A549 (cell line): ENCODE measurements at regions not wholly inside any gene's neighbourhood (a gene's known extent, or its start where the extent isn't known, plus 50 kb on each side); places are given as distances from the start of the nearest gene placed in this dataset.
"Not testable (repeated sequence)": the region's sequence is repeated elsewhere in the genome, so short reads cannot be mapped to it uniquely, and the experiment has no call there.

ENCODE experiments used
- ATAC-seq, 2 experiments: fragments of 200-7000 bp in 1 of 2; fragments of >200 bp in 1 of 2; cut with Nextera tagmentation in 1 of 2; cut with Tn5 transposase in 1 of 2; 3 replicates each; pipeline versions ENCODE4 v1.8.0 to v1.9.1; 2018 to 2020; ENCODE audit warnings: mild to moderate bottlenecking in 1 of 2, moderate library complexity in 1 of 2
- CTCF ChIA-PET: fragments of 300-600 bp; sonication (Branson Sonifier 250); formaldehyde crosslinking; extraction: SDS; loops from one replicate; lab custom pipeline; 2021; ENCODE audit warnings: antibody characterized with exemption, inconsistent platforms; lab: Yijun Ruan, JAX
- POLR2A ChIA-PET: fragments of 350-600 bp; formaldehyde crosslinking; extraction: SDS; loops from one replicate; lab custom pipeline; 2021; ENCODE audit warnings: antibody characterized with exemption, inconsistent platforms; lab: Yijun Ruan, JAX
- DNase-seq, 2 experiments: peaks; one replicate each; pipeline versions ENCODE4 v3.0.0 to v3.0.0-alpha.2; 2011 to 2016; ENCODE audit warnings: low read depth in 1 of 2, low spot score in 1 of 2
- FAIRE-seq: peaks from 2 replicates; lab custom pipeline; 2011; peaks lifted over from hg19 to GRCh38; lab: Jason Lieb, UNC
- H3K27ac ChIP-seq, 2 experiments: fragments of >200 bp; sonication (Bioruptor Twin); formaldehyde crosslinking; 3 replicates each; pipeline ENCODE4 v1.5.1; 2016 to 2017
- H3K4me1 ChIP-seq: fragments of >200 bp; sonication (Bioruptor Twin); formaldehyde crosslinking; 3 replicates; pipeline ENCODE4 v1.6.1; 2016
- H3K4me2 ChIP-seq: fragments of >200 bp; sonication (Bioruptor Twin); formaldehyde crosslinking; 3 replicates; pipeline ENCODE4 v1.6.1; 2016
- H3K4me3 ChIP-seq: fragments of >200 bp; sonication (Bioruptor Twin); formaldehyde crosslinking; 3 replicates; pipeline ENCODE4 v1.5.1; 2016
- H3K9me3 ChIP-seq: fragments of >200 bp; sonication (Bioruptor Twin); formaldehyde crosslinking; 3 replicates; pipeline ENCODE4 v1.6.1; 2016
- BHLHE40 ChIP-seq: IDR thresholded peaks from 2 replicates; pipeline ENCODE4 v1.6.1; 2012; ENCODE audit warnings: low read depth, low read length, inconsistent platforms
- CEBPB ChIP-seq, 2 experiments: fragments of >200 bp in 1 of 2; sonication (Bioruptor Twin) in 1 of 2; formaldehyde crosslinking in 1 of 2; IDR thresholded peaks; 2 replicates each; pipeline ENCODE4 v1.6.1; 2012 to 2016
- CHD2 ChIP-seq: fragments of 150-350 bp; IDR thresholded peaks from 2 replicates; pipeline ENCODE4 v1.6.1; 2014; ENCODE audit warnings: low read length; ENCODE audit not compliant: partially characterized antibody
- CHD4 ChIP-seq: fragments of 200-600 bp; sonication (generic); IDR thresholded peaks from 2 replicates; pipeline ENCODE4 v1.6.1; 2016; ENCODE audit warnings: antibody characterized with exemption, mild to moderate bottlenecking, borderline replicate concordance
- EP300 ChIP-seq, 2 experiments: fragments of >200 bp; sonication (Bioruptor Twin); formaldehyde crosslinking; IDR thresholded peaks; 2 replicates in 1 of 2; 3 replicates in 1 of 2; pipeline ENCODE4 v1.6.1; 2016 to 2017
- FOXS1 ChIP-seq: fragments of 250-450 bp; sonication (Bioruptor Pico); IDR thresholded peaks from 2 replicates; pipeline ENCODE4 v1.5.0; 2020; ENCODE audit warnings: mild to moderate bottlenecking, moderate library complexity
- HDAC2 ChIP-seq: fragments of 200-600 bp; sonication (generic); IDR thresholded peaks from 2 replicates; pipeline ENCODE4 v1.6.1; 2016
- HOXA7 ChIP-seq: fragments of 250-450 bp; sonication (Bioruptor Pico); IDR thresholded peaks from 2 replicates; pipeline ENCODE4 v1.5.0; 2020; ENCODE audit warnings: mild to moderate bottlenecking, moderate library complexity
- KDM1A ChIP-seq: fragments of 200-600 bp; sonication (generic); IDR thresholded peaks from 2 replicates; pipeline ENCODE4 v1.6.1; 2016; ENCODE audit warnings: low read depth, mild to moderate bottlenecking
- KDM5A ChIP-seq: fragments of 200-600 bp; sonication (generic); IDR thresholded peaks from 2 replicates; pipeline ENCODE4 v1.6.1; 2016; ENCODE audit warnings: antibody characterized with exemption, mild to moderate bottlenecking
- NFE2L2 ChIP-seq: fragments of 150-350 bp; conservative IDR thresholded peaks from 2 replicates; pipeline ENCODE4 v1.6.1; 2014; ENCODE audit warnings: low read length
- NPAS2 ChIP-seq: fragments of 250-450 bp; sonication (Bioruptor Pico); IDR thresholded peaks from 2 replicates; pipeline ENCODE4 v1.8.0; 2022; ENCODE audit warnings: mild to moderate bottlenecking, moderate library complexity, borderline replicate concordance
- SREBF2 ChIP-seq: fragments of 450-650 bp; IDR thresholded peaks from 2 replicates; pipeline ENCODE4 v1.6.1; 2014; ENCODE audit warnings: mild to moderate bottlenecking, moderate library complexity
- ZC3H11A ChIP-seq: fragments of 450-650 bp; IDR thresholded peaks from 2 replicates; pipeline ENCODE4 v1.6.1; 2014; ENCODE audit warnings: antibody characterized with exemption, mild to moderate bottlenecking
- WGBS: methylation state at CpG from one replicate; pipeline ENCODE4 v1.1.6; 2017; ENCODE audit errors: missing lambda C conversion rate; 5-methylcytosine and 5-hydroxymethylcytosine counted together
- TF ChIP-seq, protein P1 (sequence below): fragments of 150-350 bp; IDR thresholded peaks from 2 replicates; pipeline ENCODE4 v1.6.1; 2014; ENCODE audit warnings: low read depth, mild to moderate bottlenecking, low read length

DNA sequence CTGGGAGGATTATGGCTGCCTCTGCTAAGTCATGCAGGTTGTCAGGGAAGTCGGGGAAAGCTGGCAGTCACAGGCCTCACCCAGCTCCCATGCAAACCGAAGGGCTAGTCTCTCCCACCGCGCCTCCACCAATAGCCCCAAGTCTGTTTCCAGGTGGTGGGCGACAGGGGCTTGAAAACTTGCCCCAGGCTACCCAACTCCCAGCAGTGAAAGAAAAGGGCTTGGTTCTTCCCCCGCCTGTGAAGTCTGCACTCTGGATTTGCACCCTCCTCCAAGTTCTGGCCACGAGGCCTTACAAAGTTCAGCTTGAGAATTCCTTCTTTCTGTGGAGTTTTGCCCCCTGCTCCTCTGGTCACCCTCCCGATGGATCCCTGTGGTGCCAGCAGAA, 99.9 kb upstream of the CHST15 start:
- FAIRE-seq (no peak), DNase-seq (no peak), ATAC-seq (no peak)
- ChIA-PET CTCF (interaction anchor here (2.2 kb wide), 1 partner anchor 198 kb away, joined by 5 read pairs; no protein-coding TSS in a partner anchor), POLR2A (no interaction called here)
- Histone ChIP-seq H3K4me2 (no peak overlapping the region), H3K4me3 (no peak overlapping the region), H3K4me1 (no peaks in the 10 kb centered on the region), H3K9me3 (no peaks in the 10 kb centered on the region), H3K27ac (no peak overlapping the region)
- 69% methylated on average over 8 of the region's 8 CpGs for WGBS
- TF ChIP-seq HOXA7, result no peak
- no peak for TF ChIP-seq HDAC2
- TF ChIP-seq CHD4, result no peak
- no peak for TF ChIP-seq CHD2
- no peak for TF ChIP-seq SREBF2
- no peak for TF ChIP-seq EP300 (IDR thresholded peaks at IDR 0.05)
- no peak for TF ChIP-seq KDM1A
- no peak for TF ChIP-seq NFE2L2
- no peak for TF ChIP-seq FOXS1 (CRISPR knock-in tag)

DNA sequence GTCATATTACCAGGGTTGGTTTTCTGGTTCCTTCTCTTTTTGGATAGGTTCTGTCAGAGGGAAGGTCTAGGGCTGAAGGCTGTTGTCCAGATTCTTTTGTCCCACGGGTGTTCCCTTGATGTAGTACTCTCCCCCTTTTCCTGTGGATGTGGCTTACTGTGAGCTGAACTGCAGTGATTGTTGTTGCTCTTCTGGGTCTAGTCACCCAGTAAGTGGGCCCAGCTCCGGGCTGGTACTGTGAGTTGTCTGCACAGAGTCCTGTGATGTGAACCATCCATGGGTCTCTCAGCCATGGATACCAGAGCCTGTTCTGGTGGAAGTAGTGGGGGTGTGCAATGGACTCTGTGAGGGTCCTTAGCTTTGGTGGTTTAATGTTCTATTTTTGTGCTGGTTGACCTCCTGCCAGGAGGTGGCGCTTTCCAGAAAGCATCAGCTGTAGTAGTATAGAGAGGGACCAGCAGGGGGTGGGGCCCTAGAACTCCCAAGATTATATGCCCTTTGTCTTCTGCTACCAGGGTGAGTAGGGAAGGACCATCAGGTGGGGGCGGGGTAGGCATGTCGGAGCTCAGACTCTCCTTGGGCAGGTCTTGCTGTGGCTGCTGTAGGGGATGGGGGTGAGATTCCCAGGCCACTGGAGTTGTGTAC, 99.4 kb upstream of the CHST15 start:
- ATAC-seq, H3K4me2 ChIP-seq, H3K9me3 ChIP-seq, H3K27ac ChIP-seq, POLR2A ChIA-PET, DNase-seq, FAIRE-seq, H3K4me3 ChIP-seq, H3K4me1 ChIP-seq: not testable (repeated sequence)
- 77% methylated on average over 5 of the region's 5 CpGs for WGBS
- CTCF ChIA-PET, result interaction anchor here (2.2 kb wide), 1 partner anchor 198 kb away, joined by 5 read pairs; no protein-coding TSS in a partner anchor

DNA sequence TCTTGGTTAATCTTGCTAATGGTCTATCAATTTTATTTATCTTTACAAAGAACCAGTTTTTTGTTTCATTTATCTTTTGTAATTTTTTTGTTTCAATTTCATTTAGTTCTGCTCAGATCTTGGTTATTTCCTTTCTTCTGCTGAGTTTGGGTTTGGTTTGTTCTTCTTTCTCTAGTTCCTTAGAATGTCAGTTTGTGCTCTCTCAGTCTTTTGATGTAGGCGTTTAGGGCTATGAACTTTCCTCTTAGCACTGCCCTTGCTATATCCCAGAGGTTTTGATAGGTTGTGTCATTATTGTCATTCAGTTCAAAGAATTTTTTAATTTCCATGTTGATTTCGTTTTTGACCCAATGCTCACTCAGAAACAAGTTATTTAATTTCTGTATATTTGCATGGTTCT, 97.1 kb upstream of the CHST15 start:
- H3K27ac ChIP-seq, H3K9me3 ChIP-seq, H3K4me1 ChIP-seq, FAIRE-seq, H3K4me2 ChIP-seq, CTCF ChIA-PET, H3K4me3 ChIP-seq, DNase-seq, POLR2A ChIA-PET, ATAC-seq: not testable (repeated sequence)
- WGBS, result 18% methylated on average over 2 of the region's 2 CpGs

DNA sequence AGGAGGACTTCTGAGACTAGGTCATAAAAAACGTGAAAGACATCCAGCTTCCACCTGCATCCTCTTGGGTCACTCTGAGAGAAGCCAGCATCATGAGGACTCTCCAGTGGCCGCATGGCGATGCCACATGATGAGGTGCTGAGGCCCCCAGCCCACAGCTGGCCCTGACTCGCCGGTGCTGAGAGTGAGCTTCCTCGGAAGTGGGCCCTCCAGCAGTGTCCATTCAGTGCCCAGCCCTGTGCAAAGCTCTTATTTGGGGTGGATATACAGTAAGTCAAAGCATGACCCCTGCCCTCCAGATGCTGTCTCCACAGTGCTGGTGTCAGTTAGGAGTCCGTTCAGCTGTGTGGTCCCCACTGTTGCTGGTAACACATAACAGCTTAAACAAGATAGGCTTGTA, 93.6 kb upstream of the CHST15 start:
- POLR2A ChIA-PET, result no interaction called here
- no peak for TF ChIP-seq CHD2
- TF ChIP-seq BHLHE40, result no peak
- TF ChIP-seq, protein P1, sequence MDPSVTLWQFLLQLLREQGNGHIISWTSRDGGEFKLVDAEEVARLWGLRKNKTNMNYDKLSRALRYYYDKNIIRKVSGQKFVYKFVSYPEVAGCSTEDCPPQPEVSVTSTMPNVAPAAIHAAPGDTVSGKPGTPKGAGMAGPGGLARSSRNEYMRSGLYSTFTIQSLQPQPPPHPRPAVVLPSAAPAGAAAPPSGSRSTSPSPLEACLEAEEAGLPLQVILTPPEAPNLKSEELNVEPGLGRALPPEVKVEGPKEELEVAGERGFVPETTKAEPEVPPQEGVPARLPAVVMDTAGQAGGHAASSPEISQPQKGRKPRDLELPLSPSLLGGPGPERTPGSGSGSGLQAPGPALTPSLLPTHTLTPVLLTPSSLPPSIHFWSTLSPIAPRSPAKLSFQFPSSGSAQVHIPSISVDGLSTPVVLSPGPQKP, result no peak
- no peak for TF ChIP-seq KDM5A
- TF ChIP-seq NPAS2 (CRISPR knock-in tag), result no peak
- Histone ChIP-seq H3K4me1 (no peaks in the 10 kb centered on the region), H3K4me3 (no peak overlapping the region), H3K4me2 (no peak overlapping the region), H3K9me3 (no peaks in the 10 kb centered on the region), H3K27ac (no peak overlapping the region)
- FAIRE-seq, result no peak
- CTCF ChIA-PET, result interaction anchor here (1.6 to 2.3 kb wide), 2 partner anchors 192 to 202 kb away, joined by 8 to 10 read pairs; no protein-coding TSS in a partner anchor
- DNase-seq, result no peak
- ATAC-seq, result no peak
- 41% methylated on average over 7 of the region's 7 CpGs for WGBS

DNA sequence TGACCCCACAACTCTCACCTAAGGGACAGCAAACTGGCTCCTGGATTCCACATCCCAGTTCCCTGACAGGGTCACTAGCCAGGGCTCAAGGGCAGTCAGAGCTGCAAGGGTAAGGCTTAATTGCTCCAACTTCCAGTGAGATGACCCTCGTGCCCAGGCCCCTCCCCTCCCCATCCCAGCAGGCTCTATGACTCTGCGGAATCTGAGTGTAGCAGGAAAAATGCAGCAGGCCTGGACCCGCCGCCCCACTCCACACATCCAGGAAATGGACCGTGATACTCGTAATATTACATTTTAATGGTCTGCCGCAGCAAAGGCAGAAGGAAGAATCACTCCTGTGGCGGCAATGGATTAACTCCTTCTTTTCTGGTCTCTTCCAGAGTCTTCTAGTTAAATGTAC, 91.7 kb upstream of the CHST15 start:
- H3K4me3 ChIP-seq, result no peak overlapping the region
- H3K9me3 ChIP-seq, result no peaks in the 10 kb centered on the region
- FAIRE-seq (no peak), ATAC-seq (no peak), DNase-seq (no peak)
- H3K4me2 ChIP-seq, result no peak overlapping the region
- no peak for TF ChIP-seq ZC3H11A
- TF ChIP-seq CEBPB (IDR thresholded peaks at IDR 0.05), result no peak
- ChIA-PET POLR2A (no interaction called here), CTCF (interaction anchor here (1.6 to 2.3 kb wide), 2 partner anchors 10 to 204 kb away, joined by 5 to 10 read pairs; no protein-coding TSS in a partner anchor)
- H3K27ac ChIP-seq, result no peak overlapping the region
- H3K4me1 ChIP-seq, result no peaks in the 10 kb centered on the region
- 77% methylated on average over 8 of the region's 8 CpGs for WGBS
